ENCODE measurements at regions not wholly inside any gene's neighbourhood (a gene's known extent, or its start where the extent isn't known, plus 50 kb on each side); places are given as distances from the start of the nearest gene placed in this dataset.

- no peaks in the 10 kb centered on the region for H3K36me3 ChIP-seq (ENCODE audit: control insufficient read depth, insufficient read depth, low read length)
- no peak overlapping the region for H3K9ac ChIP-seq (ENCODE audit: extremely low read depth, low read length, poor library complexity, severe bottlenecking)
- H3K9me3 Mint-ChIP-seq: no peaks in the 10 kb centered on the region
- H3K36me3 Mint-ChIP-seq (ENCODE audit: low read depth): no peaks in the 10 kb centered on the region
- H3K4me1 Mint-ChIP-seq: no peaks in the 10 kb centered on the region
- 91 to 92% methylated on average over 6 to 7 of the region's 7 CpGs for WGBS, 2 experiments (ENCODE audit: insufficient coverage in 1 of 2, insufficient read length in 1 of 2)
- no peak overlapping the region for H3K27ac ChIP-seq (ENCODE audit: low read depth, low read length)
- H3K4me1 ChIP-seq (ENCODE audit: control insufficient read depth, insufficient read depth, low read length): no peaks in the 10 kb centered on the region
- H3K4me3 ChIP-seq (ENCODE audit: low read length): no peak overlapping the region
- no peaks in the 10 kb centered on the region for H3K9me3 ChIP-seq (ENCODE audit: control insufficient read depth, low read length)
- H3K27me3 ChIP-seq (ENCODE audit: control insufficient read depth, insufficient read depth, low read length, poor library complexity, severe bottlenecking): no peaks in the 10 kb centered on the region
- H3K27ac Mint-ChIP-seq: no peak overlapping the region
- H3K4me3 Mint-ChIP-seq: no peak overlapping the region
- no peak for TF ChIP-seq CTCF (conservative IDR thresholded peaks at IDR 0.05)
- DNase-seq: no peak
- H3K27me3 Mint-ChIP-seq (ENCODE audit: insufficient read depth): peaks cover 12% of the 10 kb centered on the region
Measured at GRCh38 chr10:113241599-113242360, 291.7 kb downstream of the TCF7L2 start.

- Histone ChIP-seq H3K9me3 (ENCODE audit: control insufficient read depth, low read length) (no peaks in the 10 kb centered on the region), H3K36me3 (ENCODE audit: control insufficient read depth, insufficient read depth, low read length) (no peaks in the 10 kb centered on the region), H3K27me3 (ENCODE audit: control insufficient read depth, insufficient read depth, low read length, poor library complexity, severe bottlenecking) (no peaks in the 10 kb centered on the region), H3K4me1 (ENCODE audit: control insufficient read depth, insufficient read depth, low read length) (no peaks in the 10 kb centered on the region), H3K27ac (ENCODE audit: low read depth, low read length) (no peak overlapping the region), H3K9ac (ENCODE audit: extremely low read depth, low read length, poor library complexity, severe bottlenecking) (no peak overlapping the region), H3K4me3 (ENCODE audit: low read length) (no peak overlapping the region)
- DNase-seq: no peak
- TF ChIP-seq CTCF (conservative IDR thresholded peaks at IDR 0.05): no peak
- H3K27me3 Mint-ChIP-seq (ENCODE audit: insufficient read depth): peaks cover 12% of the 10 kb centered on the region
- no peaks in the 10 kb centered on the region for H3K36me3 Mint-ChIP-seq (ENCODE audit: low read depth)
- WGBS, 2 experiments (ENCODE audit: insufficient coverage in 1 of 2, insufficient read length in 1 of 2): 90% methylated on average over 1 to 2 of the region's 2 CpGs
- H3K9me3 Mint-ChIP-seq: no peaks in the 10 kb centered on the region
- no peak overlapping the region for H3K4me3 Mint-ChIP-seq
- H3K27ac Mint-ChIP-seq: no peak overlapping the region
- no peaks in the 10 kb centered on the region for H3K4me1 Mint-ChIP-seq
Measured at GRCh38 chr10:113243311-113243710, 293.3 kb downstream of the TCF7L2 start.

- no peak for TF ChIP-seq CTCF (conservative IDR thresholded peaks at IDR 0.05)
- no peaks in the 10 kb centered on the region for H3K36me3 Mint-ChIP-seq (ENCODE audit: low read depth)
- H3K36me3 ChIP-seq (ENCODE audit: control insufficient read depth, insufficient read depth, low read length): no peaks in the 10 kb centered on the region
Measured at GRCh38 chr10:113244750-113245149, 294.7 kb downstream of the TCF7L2 start.

More at GRCh38 chr10:113244750-113245149, 294.7 kb downstream of the TCF7L2 start:
- no peak overlapping the region for H3K4me3 ChIP-seq (ENCODE audit: low read length)
- WGBS, 2 experiments (ENCODE audit: insufficient coverage in 1 of 2, insufficient read length in 1 of 2): 90 to 92% methylated on average over 5 of the region's 5 CpGs
- Mint-ChIP-seq H3K4me3 (no peak overlapping the region), H3K9me3 (no peaks in the 10 kb centered on the region), H3K27me3 (ENCODE audit: insufficient read depth) (peaks cover 12% of the 10 kb centered on the region), H3K27ac (no peak overlapping the region), H3K4me1 (no peaks in the 10 kb centered on the region)
- no peaks in the 10 kb centered on the region for H3K9me3 ChIP-seq (ENCODE audit: control insufficient read depth, low read length)
- H3K27ac ChIP-seq (ENCODE audit: low read depth, low read length): no peak overlapping the region
- H3K9ac ChIP-seq (ENCODE audit: extremely low read depth, low read length, poor library complexity, severe bottlenecking): no peak overlapping the region
- no peaks in the 10 kb centered on the region for H3K27me3 ChIP-seq (ENCODE audit: control insufficient read depth, insufficient read depth, low read length, poor library complexity, severe bottlenecking)
- H3K4me1 ChIP-seq (ENCODE audit: control insufficient read depth, insufficient read depth, low read length): no peaks in the 10 kb centered on the region
- no peak for DNase-seq
